Endothelial cell of umbilical vein (primary cell): ENCODE measurements at regions not wholly inside any gene's neighbourhood (a gene's known extent, or its start where the extent isn't known, plus 50 kb on each side); places are given as distances from the start of the nearest gene placed in this dataset.

Source experiments
- BruUV-seq: library from RNA; stranded (reverse); fragments of 400-500 nt; replicated peaks from 2 replicates; lab custom pipeline; 2021; lab: Mats Ljungman, UMichigan
- CTCF ChIA-PET: fragments of 300-600, 350-600 bp; sonication (Branson Sonifier 250); formaldehyde crosslinking; loops from one replicate; lab custom pipeline; 2021; ENCODE audit warnings: antibody characterized with exemption, inconsistent platforms; lab: Charles Lee
- POLR2A ChIA-PET: fragments of 300-600, 350-600 bp; sonication (Branson Sonifier 250); formaldehyde crosslinking; loops from one replicate; lab custom pipeline; 2021; ENCODE audit warnings: antibody characterized with exemption, inconsistent platforms; lab: Charles Lee
- DNase-seq: peaks from one replicate; pipeline ENCODE4 v3.0.0-alpha.2; 2011; ENCODE audit warnings: low read depth, low spot score
- FAIRE-seq: peaks from 2 replicates; lab custom pipeline; 2011; peaks lifted over from hg19 to GRCh38; lab: Jason Lieb, UNC
- H2AFZ ChIP-seq: 2 replicates; pipeline ENCODE4 v1.6.0; 2012; ENCODE audit warnings: low read depth, low read length, control low read depth, inconsistent platforms
- H3K27ac ChIP-seq: 2 replicates; pipeline ENCODE4 v1.5.1; 2011; ENCODE audit warnings: low read depth, mild to moderate bottlenecking, control low read depth, low read length, moderate library complexity; ENCODE audit not compliant: insufficient read depth
- H3K27me3 ChIP-seq, 2 experiments: 2 replicates each; pipeline versions ENCODE4 v1.6.0 to v1.6.1; 2011; ENCODE audit warnings: low read length in 2 of 2, mixed read lengths in 1 of 2; ENCODE audit not compliant: control insufficient read depth in 2 of 2, insufficient read depth in 2 of 2
- H3K36me3 ChIP-seq, 2 experiments: 2 replicates in 1 of 2; 3 replicates in 1 of 2; pipeline ENCODE4 v1.5.1; 2011; ENCODE audit warnings: low read length in 2 of 2, mild to moderate bottlenecking in 1 of 2, moderate library complexity in 1 of 2; ENCODE audit not compliant: control insufficient read depth in 2 of 2, insufficient read depth in 2 of 2; ENCODE audit errors: extremely low read depth in 1 of 2
- H3K4me1 ChIP-seq: 3 replicates; pipeline ENCODE4 v1.5.1; 2011; ENCODE audit warnings: mild to moderate bottlenecking, low read length; ENCODE audit not compliant: control insufficient read depth, insufficient read depth; ENCODE audit errors: extremely low read depth
- H3K4me2 ChIP-seq: 2 replicates; pipeline ENCODE4 v1.6.1; 2011; ENCODE audit warnings: low read length, control low read depth, mixed read lengths; ENCODE audit not compliant: insufficient read depth
- H3K4me3 ChIP-seq, 3 experiments: fragments of 200-600 bp in 1 of 3; sonication (generic), shearing (Covaris generic) in 1 of 3; replicated peaks in 1 of 3; 2 replicates each; pipeline ENCODE4 v1.5.1; 2011 to 2016; ENCODE audit warnings: control low read depth in 3 of 3, low read length in 3 of 3, mild to moderate bottlenecking in 2 of 3, inconsistent platforms in 1 of 3, low read depth in 1 of 3, moderate library complexity in 1 of 3; ENCODE audit not compliant: insufficient read depth in 1 of 3
- H3K79me2 ChIP-seq: 2 replicates; pipeline ENCODE4 v1.6.0; 2012; ENCODE audit warnings: low read length, inconsistent platforms; ENCODE audit not compliant: control insufficient read depth, insufficient read depth
- H3K9ac ChIP-seq: replicated peaks from 2 replicates; pipeline ENCODE3; 2011; ENCODE audit warnings: low read length, control low read depth; ENCODE audit not compliant: insufficient read depth; ENCODE audit errors: extremely low read depth
- H3K9me1 ChIP-seq: replicated peaks from 3 replicates; pipeline ENCODE4 v1.6.0; 2011; ENCODE audit warnings: mild to moderate bottlenecking, low read length; ENCODE audit not compliant: control insufficient read depth, insufficient read depth; ENCODE audit errors: extremely low read depth
- H3K9me3 ChIP-seq: replicated peaks from 2 replicates; pipeline ENCODE4 v1.5.1; 2012; ENCODE audit warnings: low read length, inconsistent platforms; ENCODE audit not compliant: control insufficient read depth, insufficient read depth
- H4K20me1 ChIP-seq: replicated peaks from 2 replicates; pipeline ENCODE3; 2011; ENCODE audit warnings: mild to moderate bottlenecking, low read length; ENCODE audit not compliant: control insufficient read depth, insufficient read depth; ENCODE audit errors: extremely low read depth
- CTCF ChIP-seq, 2 donors: IDR thresholded peaks; 1 replicate in 1 of 2; 2 replicates in 1 of 2; pipeline ENCODE4 v1.5.1; 2011; ENCODE audit warnings: low read length in 2 of 2, mild to moderate bottlenecking in 2 of 2, moderate library complexity in 2 of 2, control low read depth in 1 of 2, inconsistent platforms in 1 of 2, low read depth in 1 of 2; ENCODE audit not compliant: insufficient read depth in 1 of 2; ENCODE audit errors: extremely low read depth in 1 of 2
- EZH2 ChIP-seq: IDR thresholded peaks from 2 replicates; pipeline ENCODE4 v1.6.1; 2012; ENCODE audit warnings: borderline replicate concordance, low read depth, mild to moderate bottlenecking, moderate library complexity, low read length, inconsistent platforms; ENCODE audit not compliant: severe bottlenecking
- FOS ChIP-seq: IDR thresholded peaks from 2 replicates; pipeline ENCODE4 v1.6.1; 2011; ENCODE audit warnings: mild to moderate bottlenecking, low read length, moderate library complexity, borderline replicate concordance; ENCODE audit not compliant: insufficient read depth
- GATA2 ChIP-seq: IDR thresholded peaks from 2 replicates; pipeline ENCODE4 v1.7.0; 2011; ENCODE audit warnings: low read depth, mild to moderate bottlenecking, moderate library complexity, mixed read lengths, low read length; ENCODE audit not compliant: insufficient read length, insufficient read depth
- JUN ChIP-seq: IDR thresholded peaks from 2 replicates; pipeline ENCODE4 v1.6.1; 2011; ENCODE audit warnings: borderline replicate concordance, low read depth; ENCODE audit not compliant: insufficient read length, insufficient read depth
- MAX ChIP-seq: IDR thresholded peaks from 2 replicates; pipeline ENCODE4 v1.6.1; 2011; ENCODE audit not compliant: insufficient read depth, insufficient read length
- MYC ChIP-seq: IDR thresholded peaks from one replicate; pipeline ENCODE4 v1.6.1; 2011; ENCODE audit warnings: mild to moderate bottlenecking, low read depth, low read length
- POLR2A ChIP-seq: IDR thresholded peaks from 2 replicates; pipeline ENCODE4 v1.6.1; 2012; ENCODE audit warnings: low read depth, mild to moderate bottlenecking, control low read depth, low read length
- POLR2AphosphoS5 ChIP-seq: IDR thresholded peaks from 2 replicates; pipeline ENCODE4 v1.6.1; 2012; ENCODE audit warnings: low read depth, mild to moderate bottlenecking, control low read depth, low read length, moderate library complexity; ENCODE audit not compliant: insufficient read depth
- dilution Hi-C: fragments of 300-500 bp; cut with MboI; formaldehyde crosslinking; loops from one replicate; pipeline ENCODE4 v1.15.0; 2019; ENCODE audit warnings: low sequenced_read_pairs; ENCODE audit not compliant: extremely low pct_ligation_motif_present
- intact Hi-C: fragments of 100-400 bp; cut with micrococcal nuclease; formaldehyde crosslinking; loops from one replicate; pipeline ENCODE4 v1.10.0; 2022

GRCh38 chr16:65196420-65197075, 74.7 kb upstream of the CDH11 start:
- intact Hi-C loops, result no loop called here
- Histone ChIP-seq H3K4me3 (no peak overlapping the region), H4K20me1 (no peaks in the 10 kb centered on the region), H3K9me3 (no peaks in the 10 kb centered on the region), H3K27me3 (no peaks in the 10 kb centered on the region), H3K4me2 (no peak overlapping the region), H3K27ac (no peak overlapping the region), H2AFZ (no peak overlapping the region), H3K9ac (no peak overlapping the region), H3K9me1 (no peaks in the 10 kb centered on the region), H3K79me2 (no peaks in the 10 kb centered on the region), H3K4me1 (no peaks in the 10 kb centered on the region), H3K36me3 (no peaks in the 10 kb centered on the region)
- no peak for DNase-seq
- FAIRE-seq, result no peak
- BruUV-seq, result no TSS peak
- ChIA-PET CTCF (no interaction called here), POLR2A (no interaction called here)
- TF ChIP-seq GATA2 (no peak), POLR2AphosphoS5 (no peak), FOS (no peak), MYC (no peak), POLR2A (no peak), MAX (no peak), JUN (no peak), EZH2 (no peak), CTCF (IDR thresholded peaks at IDR 0.05; ENCODE audit: extremely low read depth in 1 of 2, insufficient read depth in 1 of 2, low read depth in 1 of 2, low read length in 2 of 2) (no peak)
- dilution Hi-C loops, result no loop called here
